ENCODE measurements at regions not wholly inside any gene's neighbourhood (a gene's known extent, or its start where the extent isn't known, plus 50 kb on each side); places are given as distances from the start of the nearest gene placed in this dataset.

DNA sequence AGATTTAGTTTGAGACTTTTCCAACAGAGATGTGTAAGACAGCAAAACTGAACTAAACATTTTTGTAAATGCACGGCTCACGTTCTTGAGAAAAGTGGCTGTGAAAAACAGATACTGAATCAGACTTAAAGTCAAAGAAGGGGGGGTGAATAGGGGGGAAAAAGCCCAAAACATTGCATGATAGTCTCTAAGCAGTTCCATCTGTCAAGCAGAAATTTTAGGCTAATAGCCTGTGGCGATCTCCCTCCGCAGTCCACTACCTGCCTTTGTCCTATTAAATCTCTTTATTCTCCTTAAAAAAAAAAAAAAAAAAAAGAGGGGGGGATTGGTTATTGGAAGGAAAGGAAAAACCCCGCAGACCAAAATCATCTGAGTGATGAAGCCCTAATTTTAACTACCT is 217.6 kb upstream of the NFIA start:
- TF ChIP-seq EZH2phosphoT487 (IDR thresholded peaks at IDR 0.05; ENCODE audit: borderline replicate concordance, low read depth, low read length): no peak
- TF ChIP-seq, protein P1, sequence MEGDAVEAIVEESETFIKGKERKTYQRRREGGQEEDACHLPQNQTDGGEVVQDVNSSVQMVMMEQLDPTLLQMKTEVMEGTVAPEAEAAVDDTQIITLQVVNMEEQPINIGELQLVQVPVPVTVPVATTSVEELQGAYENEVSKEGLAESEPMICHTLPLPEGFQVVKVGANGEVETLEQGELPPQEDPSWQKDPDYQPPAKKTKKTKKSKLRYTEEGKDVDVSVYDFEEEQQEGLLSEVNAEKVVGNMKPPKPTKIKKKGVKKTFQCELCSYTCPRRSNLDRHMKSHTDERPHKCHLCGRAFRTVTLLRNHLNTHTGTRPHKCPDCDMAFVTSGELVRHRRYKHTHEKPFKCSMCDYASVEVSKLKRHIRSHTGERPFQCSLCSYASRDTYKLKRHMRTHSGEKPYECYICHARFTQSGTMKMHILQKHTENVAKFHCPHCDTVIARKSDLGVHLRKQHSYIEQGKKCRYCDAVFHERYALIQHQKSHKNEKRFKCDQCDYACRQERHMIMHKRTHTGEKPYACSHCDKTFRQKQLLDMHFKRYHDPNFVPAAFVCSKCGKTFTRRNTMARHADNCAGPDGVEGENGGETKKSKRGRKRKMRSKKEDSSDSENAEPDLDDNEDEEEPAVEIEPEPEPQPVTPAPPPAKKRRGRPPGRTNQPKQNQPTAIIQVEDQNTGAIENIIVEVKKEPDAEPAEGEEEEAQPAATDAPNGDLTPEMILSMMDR (conservative IDR thresholded peaks at IDR 0.05; ENCODE audit: low read length): no peak

All from OCI-LY7 (cell line).